GM23248 (cell line): ENCODE measurements at regions not wholly inside any gene's neighbourhood (a gene's known extent, or its start where the extent isn't known, plus 50 kb on each side); places are given as distances from the start of the nearest gene placed in this dataset.

Source experiments
- EZH2 ChIP-seq: fragments of 200-600 bp; sonication (generic); IDR thresholded peaks from 2 replicates; pipeline ENCODE4 v1.6.1; 2018; ENCODE audit warnings: antibody characterized with exemption, mild to moderate bottlenecking; ENCODE audit not compliant: insufficient read depth, poor library complexity, severe bottlenecking
- EZH2phosphoT487 ChIP-seq: fragments of 200-600 bp; sonication (generic); IDR thresholded peaks from 2 replicates; pipeline ENCODE4 v1.6.1; 2018; ENCODE audit warnings: antibody characterized with exemption, moderate library complexity, mild to moderate bottlenecking, low read depth; ENCODE audit not compliant: insufficient read depth

DNA sequence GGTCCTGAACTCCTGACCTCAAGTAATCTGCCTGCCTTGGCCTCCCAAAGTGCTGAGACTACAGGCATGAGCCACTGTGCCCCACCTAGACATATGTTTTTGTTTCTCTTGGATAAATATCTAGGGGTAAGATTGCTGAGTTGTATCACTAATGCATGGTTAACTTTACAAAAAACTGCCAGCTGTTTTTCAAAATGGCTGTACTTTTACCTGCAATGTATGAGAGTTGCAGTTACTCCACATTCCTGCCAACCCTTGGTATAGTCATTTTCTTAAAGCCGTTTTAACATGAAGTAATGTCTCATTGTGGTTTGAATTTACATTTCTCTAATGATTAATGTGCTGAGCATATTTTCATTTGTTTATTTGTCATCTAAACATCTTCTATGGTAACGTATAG lies 289.7 kb downstream of the UTRN start:
- TF ChIP-seq EZH2 (no peak), EZH2phosphoT487 (no peak)
